GM12892 (cell line): ENCODE measurements at regions not wholly inside any gene's neighbourhood (a gene's known extent, or its start where the extent isn't known, plus 50 kb on each side); places are given as distances from the start of the nearest gene placed in this dataset.

Experiments used
- POLR2A ChIP-seq: IDR thresholded peaks from 2 replicates; pipeline ENCODE4 v1.6.1; 2011; ENCODE audit warnings: low read depth, low read length, control low read depth
- POLR2AphosphoS5 ChIP-seq: IDR thresholded peaks from 2 replicates; pipeline ENCODE4 v1.6.1; 2011; ENCODE audit warnings: low read depth, low read length, control low read depth
- TAF1 ChIP-seq: IDR thresholded peaks from 2 replicates; pipeline ENCODE4 v1.6.1; 2011; ENCODE audit warnings: low read depth, mild to moderate bottlenecking, control low read depth, low read length, borderline replicate concordance

DNA sequence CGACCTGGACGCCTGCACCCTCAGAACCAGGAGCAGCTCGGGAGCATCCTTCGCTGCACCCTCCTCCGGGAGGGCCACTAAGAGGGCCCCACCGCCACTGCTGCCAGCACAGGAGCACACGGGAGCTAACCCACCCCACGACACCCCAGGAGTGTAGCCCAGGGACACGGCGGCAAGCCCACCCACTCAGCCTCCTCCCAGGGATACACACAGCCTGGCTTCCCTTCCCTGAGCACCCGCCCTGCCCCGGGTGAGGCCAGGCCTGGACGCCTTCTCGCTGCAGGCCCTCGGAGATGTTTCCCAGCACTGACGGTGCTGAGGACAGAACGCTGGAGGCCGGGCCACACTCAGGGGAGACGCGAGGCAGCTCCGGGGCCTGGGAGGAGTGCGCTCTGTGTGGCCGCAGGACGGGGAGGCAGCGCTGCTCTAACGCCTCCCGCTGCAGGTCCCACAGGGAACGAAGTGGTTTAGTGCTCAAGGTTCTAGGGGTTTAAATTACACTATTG lies 190.4 kb downstream of the BRD1 start:
- TF ChIP-seq POLR2A (no peak), POLR2AphosphoS5 (no peak), TAF1 (no peak)
